GM21786 (cell line): ENCODE measurements at regions not wholly inside any gene's neighbourhood (a gene's known extent, or its start where the extent isn't known, plus 50 kb on each side); places are given as distances from the start of the nearest gene placed in this dataset.
"Not testable (repeated sequence)": the region's sequence is repeated elsewhere in the genome, so short reads cannot be mapped to it uniquely, and the experiment has no call there.

Source experiments
- ATAC-seq: cut with Tn5 transposase; IDR thresholded peaks from one replicate; pipeline ENCODE4 v1.9.1; 2021; ENCODE audit not compliant: unreplicated experiment

- no peak for ATAC-seq
Measured at GRCh38 chr18:71301596-71301995, 1012.8 kb downstream of the SOCS6 start.

- not testable (repeated sequence) for ATAC-seq
Measured at GRCh38 chr18:71294201-71294600, 1005.4 kb downstream of the SOCS6 start.

DNA sequence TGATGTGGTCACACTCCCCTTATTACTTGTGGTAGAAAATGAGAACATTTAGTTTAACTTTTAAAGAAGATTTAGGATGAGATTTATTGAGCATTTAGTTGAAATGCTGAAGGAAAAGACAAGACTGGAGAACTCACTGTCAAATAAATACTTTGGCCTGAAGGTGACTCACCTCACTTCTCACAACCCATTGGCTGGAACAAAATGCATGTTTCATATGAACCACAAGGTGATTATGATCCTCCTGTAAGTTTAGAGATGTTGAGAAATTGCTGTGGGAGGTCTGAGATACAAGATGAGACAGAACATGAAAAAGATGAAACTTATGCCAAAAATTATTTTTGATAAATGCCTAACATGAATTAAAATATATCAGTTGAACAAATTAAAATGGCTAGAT, 1004.5 kb downstream of the SOCS6 start:
- no peak for ATAC-seq

DNA sequence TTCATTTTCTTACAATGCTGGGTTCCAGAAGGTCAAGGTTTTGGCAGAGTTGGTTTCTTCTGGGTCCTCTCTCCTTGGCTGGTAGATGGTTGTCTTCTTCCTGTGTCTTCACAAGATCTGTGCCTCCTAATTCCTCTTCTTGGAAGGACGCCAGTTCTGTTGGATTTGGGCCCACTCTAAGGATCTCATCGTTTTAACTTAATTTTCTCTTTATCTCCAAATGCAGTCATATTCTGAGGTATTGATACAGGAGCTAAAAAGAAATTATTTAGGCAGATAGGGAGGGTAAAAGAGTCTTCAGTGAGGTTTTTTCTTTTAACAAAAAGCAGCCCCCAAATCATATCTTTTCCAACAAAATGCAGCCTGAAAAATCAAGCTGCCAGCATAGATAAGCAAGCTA, 998.4 kb downstream of the SOCS6 start:
- ATAC-seq, result no peak

- ATAC-seq, result no peak
Measured at GRCh38 chr18:71252351-71252865, 963.6 kb downstream of the SOCS6 start.

DNA sequence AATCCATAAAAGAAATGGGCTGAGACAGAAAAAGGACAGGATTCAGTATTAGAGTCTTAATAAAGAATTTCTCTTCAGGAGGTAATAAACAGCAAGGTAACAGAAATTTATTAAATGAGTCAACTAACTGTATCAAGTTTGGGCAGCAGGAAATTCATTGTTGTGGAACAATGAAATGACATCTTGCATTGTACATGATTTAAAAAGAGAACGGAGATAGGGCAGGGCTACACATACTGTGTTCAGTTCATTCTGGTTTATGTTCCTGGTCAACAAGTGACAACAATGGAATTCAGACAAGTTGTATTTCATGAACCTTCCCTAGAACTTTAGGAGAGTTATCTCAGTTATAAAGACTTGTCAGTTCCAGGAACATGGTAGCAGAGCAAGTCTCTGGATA, 961.3 kb downstream of the SOCS6 start:
- no peak for ATAC-seq

- ATAC-seq, result no peak
Measured at GRCh38 chr18:71249791-71250190, 960.9 kb downstream of the SOCS6 start.

- ATAC-seq, result no peak
Measured at GRCh38 chr18:71242981-71243380, 954.1 kb downstream of the SOCS6 start.

DNA sequence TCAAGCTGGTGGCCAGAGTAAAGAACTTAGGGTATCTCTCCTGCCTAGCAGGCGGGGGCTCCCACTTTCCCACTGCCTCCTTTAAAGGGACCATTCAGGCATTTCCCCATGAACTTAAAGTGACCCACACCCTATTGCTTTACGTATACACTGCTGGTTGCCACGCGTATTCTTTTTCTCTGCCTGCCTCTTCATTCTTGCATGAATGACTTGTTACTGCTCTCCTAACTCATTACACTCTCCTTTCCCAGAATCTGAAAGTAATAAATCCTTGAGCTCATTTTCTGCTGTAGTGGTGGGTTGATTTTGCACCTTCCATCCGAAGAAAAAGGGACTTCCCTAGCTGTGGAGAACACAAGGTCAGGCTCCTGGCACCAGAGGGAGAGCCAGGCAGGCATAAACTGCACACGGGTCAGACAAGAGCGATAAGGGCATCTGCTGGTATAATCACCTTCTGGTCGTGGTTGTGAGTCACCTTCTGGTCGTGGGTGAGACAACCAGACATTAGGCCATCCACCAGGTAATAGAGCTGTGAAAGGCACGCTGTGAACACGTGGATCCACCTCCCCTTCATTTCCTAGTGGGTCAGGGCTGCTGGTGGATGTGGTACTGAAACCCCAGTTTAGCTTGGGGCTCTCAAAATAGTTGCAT, 950.3 kb downstream of the SOCS6 start:
- no peak for ATAC-seq

GRCh38 chr18:71237641-71238040, 948.8 kb downstream of the SOCS6 start:
- no peak for ATAC-seq

DNA sequence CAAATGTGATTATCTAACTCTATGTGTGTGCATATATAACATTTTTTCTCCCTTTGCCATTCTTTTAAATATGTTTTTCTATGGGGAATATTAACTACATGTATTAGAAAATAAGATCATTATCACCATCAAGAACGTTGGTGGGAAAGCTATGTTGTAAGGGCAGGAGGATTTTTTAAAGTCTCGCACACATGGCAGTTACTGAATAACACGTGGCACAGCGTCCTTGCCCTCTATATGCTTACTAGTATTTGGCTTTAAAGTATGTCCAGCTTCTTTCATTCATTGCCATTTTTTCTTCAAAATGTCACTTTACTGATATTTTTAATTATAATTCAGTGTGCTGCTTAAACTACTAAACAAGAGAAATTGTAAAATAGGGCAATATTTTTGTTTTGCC, 944.3 kb downstream of the SOCS6 start:
- ATAC-seq, result no peak

GRCh38 chr18:71223486-71223885, 934.6 kb downstream of the SOCS6 start:
- no peak for ATAC-seq

DNA sequence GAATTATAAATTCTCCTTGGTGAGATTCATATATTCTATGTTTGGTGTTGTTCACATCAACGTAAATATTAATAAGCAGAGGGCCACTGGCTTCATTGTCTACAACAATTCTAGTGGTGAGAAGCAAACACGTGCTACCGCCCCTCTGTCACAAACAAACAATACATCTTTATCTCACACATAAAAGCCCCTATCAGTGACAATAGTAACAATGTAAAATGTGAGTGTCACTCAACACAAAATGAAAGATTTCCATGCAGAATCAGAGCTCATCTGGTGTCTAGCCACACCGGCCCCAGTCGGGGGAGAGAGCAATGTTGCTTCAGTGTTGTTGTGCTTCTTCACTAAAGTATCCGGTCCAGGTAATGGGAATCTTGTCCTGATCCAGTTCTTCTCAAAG, 932.6 kb downstream of the SOCS6 start:
- ATAC-seq, result no peak

GRCh38 chr18:71212739-71213138, 923.9 kb downstream of the SOCS6 start:
- ATAC-seq, result not testable (repeated sequence)

DNA sequence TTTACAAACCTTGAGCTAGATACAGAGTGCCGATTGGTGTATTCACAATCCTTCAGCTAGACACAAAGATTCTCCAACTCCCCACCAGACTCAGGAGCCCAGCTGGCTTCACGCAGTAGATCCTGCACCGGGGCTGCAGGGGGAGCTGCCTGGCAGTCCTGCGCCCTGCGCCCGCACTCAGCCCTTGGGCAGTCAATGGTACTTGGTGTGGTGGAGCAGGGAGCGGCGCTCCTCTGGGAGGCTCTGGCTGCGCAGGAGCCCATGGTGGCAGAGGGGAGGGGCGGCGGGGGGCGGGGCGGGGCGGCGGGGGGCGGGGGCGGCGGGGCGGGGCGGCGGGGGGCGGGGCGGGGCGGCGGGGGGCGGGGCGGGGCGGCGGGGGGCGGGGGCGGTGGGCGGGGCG, 923.4 kb downstream of the SOCS6 start:
- ATAC-seq, result no peak

- no peak for ATAC-seq
Measured at GRCh38 chr18:71209944-71210343, 921.1 kb downstream of the SOCS6 start.

- ATAC-seq, result no peak
Measured at GRCh38 chr18:71194438-71194837, 905.6 kb downstream of the SOCS6 start.

DNA sequence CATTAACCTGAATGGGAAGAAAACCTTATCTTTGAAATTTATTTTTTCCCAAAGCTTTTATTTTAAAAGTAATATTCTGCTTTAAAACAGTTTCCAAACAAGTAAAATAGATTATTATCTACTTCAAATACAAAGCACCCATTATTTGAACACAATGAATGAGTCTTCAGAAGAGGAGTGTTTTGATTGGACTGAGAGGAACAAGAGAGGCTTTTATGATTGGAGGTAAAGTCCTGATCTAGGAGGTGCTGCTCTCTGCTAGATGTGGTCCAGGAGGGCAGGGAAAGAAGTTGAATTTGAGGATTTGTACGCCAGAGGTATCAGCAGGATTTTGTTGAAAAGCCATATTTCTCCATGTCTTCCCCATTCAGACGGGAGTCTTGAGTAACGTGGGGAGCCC, 900.7 kb downstream of the SOCS6 start:
- ATAC-seq, result no peak

GRCh38 chr18:71168557-71169145, 879.8 kb downstream of the SOCS6 start:
- ATAC-seq, result no peak

DNA sequence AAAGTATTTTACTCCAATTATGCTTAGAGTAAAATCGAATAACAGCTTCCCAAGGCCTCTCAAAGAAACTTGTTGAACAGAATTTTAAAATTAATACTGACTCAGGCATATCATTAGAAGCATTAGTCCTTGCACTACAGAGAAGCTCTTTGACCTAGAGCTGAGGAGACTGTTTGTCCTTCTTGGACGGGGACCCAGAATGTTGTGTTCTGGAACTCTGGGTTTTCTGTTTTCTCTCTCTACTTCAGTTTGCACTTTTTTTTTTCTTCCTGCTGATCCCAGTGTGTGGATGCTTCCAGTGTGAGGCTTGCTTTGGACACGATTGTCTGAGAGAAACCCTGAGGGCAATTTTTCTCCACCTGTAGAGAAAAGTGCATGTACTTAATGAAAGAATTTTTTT, 847.6 kb downstream of the SOCS6 start:
- no peak for ATAC-seq

- no peak for ATAC-seq
Measured at GRCh38 chr18:71134122-71134521, 845.3 kb downstream of the SOCS6 start.

DNA sequence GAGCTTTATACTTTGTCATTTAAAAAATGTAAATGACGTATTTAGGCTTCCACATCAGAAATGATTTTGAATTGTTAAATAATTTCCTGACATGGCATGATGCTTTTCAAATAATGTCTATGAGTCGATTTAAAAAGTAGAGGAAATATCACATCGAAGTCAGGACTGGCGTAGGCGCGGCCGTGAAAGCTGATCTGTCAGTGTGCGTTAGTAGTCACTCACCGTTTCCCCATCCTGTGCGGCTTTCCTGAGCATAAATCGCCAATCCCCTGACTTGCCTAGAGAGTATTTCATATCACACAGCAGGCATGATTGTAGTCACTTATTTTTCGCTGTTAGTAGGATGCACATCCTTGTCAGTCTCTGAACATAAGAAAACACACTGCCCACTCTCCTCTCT, 843.1 kb downstream of the SOCS6 start:
- no peak for ATAC-seq

DNA sequence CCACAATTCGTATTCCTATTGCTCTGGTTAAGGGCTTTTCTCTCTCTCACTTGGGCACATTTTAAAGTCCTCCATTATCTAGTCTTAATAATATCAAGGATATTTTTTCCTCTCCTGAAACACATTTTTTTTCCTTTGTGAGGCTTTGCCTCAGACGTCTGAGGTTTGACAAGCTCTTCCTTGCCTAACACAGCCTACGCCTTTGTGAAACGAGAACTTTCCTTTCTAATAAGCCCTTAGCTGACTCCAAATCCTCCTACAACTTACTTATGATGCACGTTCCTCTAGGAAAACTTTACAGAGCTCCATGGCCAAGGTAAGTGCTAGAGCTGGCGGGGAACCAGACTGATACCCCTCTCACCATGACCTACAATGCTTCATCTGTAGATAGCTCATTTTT, 841.5 kb downstream of the SOCS6 start:
- no peak for ATAC-seq
